ENCODE measurements at regions not wholly inside any gene's neighbourhood (a gene's known extent, or its start where the extent isn't known, plus 50 kb on each side); places are given as distances from the start of the nearest gene placed in this dataset.

GRCh38 chr14:49187799-49188198 is 398.4 kb downstream of the RPS29 start:
- no peak for DNase-seq (ENCODE audit: low spot score)
- no peak overlapping the region for H3K4me3 ChIP-seq
- TF ChIP-seq, protein P1, sequence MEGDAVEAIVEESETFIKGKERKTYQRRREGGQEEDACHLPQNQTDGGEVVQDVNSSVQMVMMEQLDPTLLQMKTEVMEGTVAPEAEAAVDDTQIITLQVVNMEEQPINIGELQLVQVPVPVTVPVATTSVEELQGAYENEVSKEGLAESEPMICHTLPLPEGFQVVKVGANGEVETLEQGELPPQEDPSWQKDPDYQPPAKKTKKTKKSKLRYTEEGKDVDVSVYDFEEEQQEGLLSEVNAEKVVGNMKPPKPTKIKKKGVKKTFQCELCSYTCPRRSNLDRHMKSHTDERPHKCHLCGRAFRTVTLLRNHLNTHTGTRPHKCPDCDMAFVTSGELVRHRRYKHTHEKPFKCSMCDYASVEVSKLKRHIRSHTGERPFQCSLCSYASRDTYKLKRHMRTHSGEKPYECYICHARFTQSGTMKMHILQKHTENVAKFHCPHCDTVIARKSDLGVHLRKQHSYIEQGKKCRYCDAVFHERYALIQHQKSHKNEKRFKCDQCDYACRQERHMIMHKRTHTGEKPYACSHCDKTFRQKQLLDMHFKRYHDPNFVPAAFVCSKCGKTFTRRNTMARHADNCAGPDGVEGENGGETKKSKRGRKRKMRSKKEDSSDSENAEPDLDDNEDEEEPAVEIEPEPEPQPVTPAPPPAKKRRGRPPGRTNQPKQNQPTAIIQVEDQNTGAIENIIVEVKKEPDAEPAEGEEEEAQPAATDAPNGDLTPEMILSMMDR (IDR thresholded peaks at IDR 0.05), result no peak
- no peak overlapping the region for H3K27ac ChIP-seq

- Histone ChIP-seq H3K27ac (no peak overlapping the region), H3K4me3 (no peak overlapping the region)
- no peak for DNase-seq (ENCODE audit: low spot score)
- TF ChIP-seq, protein P1 (IDR thresholded peaks at IDR 0.05), result no peak
Measured at GRCh38 chr14:49173765-49174373, 412.3 kb downstream of the RPS29 start.

- no peak for DNase-seq (ENCODE audit: low spot score)
- TF ChIP-seq, protein P1 (IDR thresholded peaks at IDR 0.05), result no peak
Measured at GRCh38 chr14:49164074-49164473, 422.1 kb downstream of the RPS29 start.

DNA sequence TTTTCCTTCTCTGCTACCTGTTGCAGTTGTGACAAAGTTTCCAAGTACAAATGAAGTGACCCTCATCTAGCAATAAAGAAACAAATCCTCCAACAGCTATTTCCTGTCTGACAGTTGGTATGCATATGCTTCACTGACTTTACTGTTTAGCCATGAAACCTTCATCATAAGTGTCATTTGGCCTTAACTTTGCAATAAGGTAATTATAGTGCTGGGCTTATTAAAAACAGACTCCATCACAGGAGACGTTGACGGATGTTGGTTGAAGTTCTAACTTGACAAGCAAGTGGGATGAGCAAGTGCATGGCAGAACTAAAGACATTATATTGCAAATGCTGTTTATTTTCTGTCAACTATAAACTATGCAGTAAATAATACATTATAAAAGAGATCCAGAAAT is 425.2 kb downstream of the RPS29 start:
- TF ChIP-seq, protein P1 (IDR thresholded peaks at IDR 0.05), result no peak
- Histone ChIP-seq H3K27ac (no peak overlapping the region), H3K4me3 (no peak overlapping the region)
- DNase-seq (ENCODE audit: low spot score), result no peak

More at GRCh38 chr14:49164074-49164473, 422.1 kb downstream of the RPS29 start:
- no peak overlapping the region for H3K27ac ChIP-seq
- no peak overlapping the region for H3K4me3 ChIP-seq

GRCh38 chr14:49159081-49159480 is 427.1 kb downstream of the RPS29 start:
- DNase-seq (ENCODE audit: low spot score), result no peak
- Histone ChIP-seq H3K4me3 (no peak overlapping the region), H3K27ac (no peak overlapping the region)
- TF ChIP-seq, protein P1 (IDR thresholded peaks at IDR 0.05), result no peak

DNA sequence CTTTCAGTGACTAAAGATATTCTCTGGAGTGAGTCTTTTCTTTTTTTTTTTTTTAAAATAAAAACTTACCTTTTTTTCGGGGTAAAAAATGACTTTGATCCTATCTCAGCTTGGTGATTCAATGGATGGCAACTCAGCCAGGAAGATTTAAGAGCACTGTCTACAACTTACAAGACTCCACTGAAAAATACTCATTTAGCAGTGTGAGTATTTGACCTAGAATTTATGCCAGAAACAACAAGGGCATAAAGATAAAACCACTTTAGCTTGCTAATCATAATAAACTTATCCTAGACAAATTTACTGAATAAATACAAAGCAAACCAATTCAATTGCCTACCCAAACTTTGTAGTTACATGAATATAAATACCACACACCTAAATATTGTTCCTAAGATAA is 446.6 kb downstream of the RPS29 start:
- TF ChIP-seq, protein P1 (IDR thresholded peaks at IDR 0.05), result no peak
- Histone ChIP-seq H3K4me3 (no peak overlapping the region), H3K27ac (no peak overlapping the region)
- no peak for DNase-seq (ENCODE audit: low spot score)

- Histone ChIP-seq H3K27ac (no peak overlapping the region), H3K4me3 (no peak overlapping the region)
- TF ChIP-seq, protein P1 (IDR thresholded peaks at IDR 0.05), result no peak
- DNase-seq (ENCODE audit: low spot score), result no peak
Measured at GRCh38 chr14:49134940-49135339, 451.2 kb downstream of the RPS29 start.

Measured in coronary artery (tissue), 2 donors.